SU-DHL-6 (cell line): ENCODE measurements at regions not wholly inside any gene's neighbourhood (a gene's known extent, or its start where the extent isn't known, plus 50 kb on each side); places are given as distances from the start of the nearest gene placed in this dataset.

Experiments used
- H2AFZ ChIP-seq: fragments of 200-600 bp; sonication (generic); 2 replicates; pipeline ENCODE4 v1.6.1; 2014; ENCODE audit warnings: low read depth, mild to moderate bottlenecking, moderate library complexity, mixed read lengths, antibody characterized with exemption, low read length; ENCODE audit not compliant: severe bottlenecking
- H3F3A ChIP-seq: fragments of 200-600 bp; shearing (Covaris generic); 2 replicates; pipeline ENCODE4 v1.6.0; 2016; ENCODE audit warnings: antibody characterized with exemption, mild to moderate bottlenecking; ENCODE audit not compliant: insufficient read depth
- H3K27ac ChIP-seq: fragments of 200-600 bp; sonication (generic); 2 replicates; pipeline ENCODE4 v1.5.1; 2016; ENCODE audit warnings: low read depth, mild to moderate bottlenecking, low read length, moderate library complexity, mixed read lengths
- H3K27me3 ChIP-seq: fragments of 200-600 bp; sonication (generic), shearing (Covaris generic); 2 replicates; pipeline ENCODE4 v1.6.0; 2014; ENCODE audit warnings: mild to moderate bottlenecking, low read length
- H3K36me3 ChIP-seq: fragments of 200-600 bp; sonication (generic); 2 replicates; pipeline ENCODE4 v1.6.1; 2014; ENCODE audit warnings: mild to moderate bottlenecking, low read length, mixed read lengths
- H3K4me2 ChIP-seq: fragments of 300-600, 200-600 bp; shearing (Covaris generic), sonication (generic); 2 replicates; pipeline ENCODE4 v1.6.0; 2014; ENCODE audit warnings: low read length, low read depth, mild to moderate bottlenecking; ENCODE audit not compliant: poor library complexity, severe bottlenecking
- H3K4me3 ChIP-seq: fragments of 200-600 bp; sonication (generic); 2 replicates; pipeline ENCODE4 v1.5.1; 2014; ENCODE audit warnings: antibody characterized with exemption, low read length, mild to moderate bottlenecking, mixed read lengths; ENCODE audit not compliant: insufficient read depth, poor library complexity, severe bottlenecking
- H3K79me2 ChIP-seq: fragments of 200-600 bp; sonication (generic); 2 replicates; pipeline ENCODE4 v1.6.1; 2014; ENCODE audit warnings: mild to moderate bottlenecking, low read length, moderate library complexity; ENCODE audit not compliant: insufficient read depth
- H3K9ac ChIP-seq: fragments of 200-600 bp; sonication (generic); 2 replicates; pipeline ENCODE4 v1.7.0; 2014; ENCODE audit warnings: mild to moderate bottlenecking, low read length
- H3K9me2 ChIP-seq: fragments of 200-600 bp; sonication (generic); replicated peaks from 2 replicates; pipeline ENCODE4 v1.6.1; 2014; ENCODE audit warnings: low read length; ENCODE audit not compliant: insufficient read depth
- H3K9me3 ChIP-seq: fragments of 200-600 bp; sonication (generic); 2 replicates; pipeline ENCODE4 v1.6.1; 2014; ENCODE audit warnings: low read length, mixed read lengths; ENCODE audit not compliant: insufficient read depth
- H4K20me1 ChIP-seq: fragments of 200-600 bp; sonication (generic); 2 replicates; pipeline ENCODE4 v1.6.1; 2014; ENCODE audit warnings: low read depth, mild to moderate bottlenecking, antibody characterized with exemption, low read length, moderate library complexity, mixed read lengths
- EZH2phosphoT487 ChIP-seq: fragments of 200-600 bp; sonication (generic), shearing (Covaris generic); conservative IDR thresholded peaks from 2 replicates; pipeline ENCODE4 v1.6.1; 2018; ENCODE audit warnings: mild to moderate bottlenecking, antibody characterized with exemption, low read length, moderate library complexity, mixed read lengths
- TF ChIP-seq, protein P1 (sequence below): fragments of 200-600 bp; sonication (generic); IDR thresholded peaks from one replicate; pipeline ENCODE4 v1.5.1; 2017; ENCODE audit warnings: antibody characterized with exemption, mild to moderate bottlenecking, low read length, moderate library complexity; ENCODE audit not compliant: insufficient read depth, poor library complexity, severe bottlenecking

GRCh38 chr4:30822911-30823551 is 102.9 kb downstream of the PCDH7 start:
- Histone ChIP-seq H3K9me2 (no peaks in the 10 kb centered on the region), H3K27ac (no peak overlapping the region), H3K4me3 (no peak overlapping the region), H3K4me2 (no peak overlapping the region), H4K20me1 (no peaks in the 10 kb centered on the region), H3K27me3 (no peaks in the 10 kb centered on the region), H3K9me3 (no peaks in the 10 kb centered on the region), H3K9ac (no peak overlapping the region), H3K79me2 (no peaks in the 10 kb centered on the region), H3F3A (no peaks in the 10 kb centered on the region), H3K36me3 (no peaks in the 10 kb centered on the region), H2AFZ (no peak overlapping the region)
- TF ChIP-seq, protein P1, sequence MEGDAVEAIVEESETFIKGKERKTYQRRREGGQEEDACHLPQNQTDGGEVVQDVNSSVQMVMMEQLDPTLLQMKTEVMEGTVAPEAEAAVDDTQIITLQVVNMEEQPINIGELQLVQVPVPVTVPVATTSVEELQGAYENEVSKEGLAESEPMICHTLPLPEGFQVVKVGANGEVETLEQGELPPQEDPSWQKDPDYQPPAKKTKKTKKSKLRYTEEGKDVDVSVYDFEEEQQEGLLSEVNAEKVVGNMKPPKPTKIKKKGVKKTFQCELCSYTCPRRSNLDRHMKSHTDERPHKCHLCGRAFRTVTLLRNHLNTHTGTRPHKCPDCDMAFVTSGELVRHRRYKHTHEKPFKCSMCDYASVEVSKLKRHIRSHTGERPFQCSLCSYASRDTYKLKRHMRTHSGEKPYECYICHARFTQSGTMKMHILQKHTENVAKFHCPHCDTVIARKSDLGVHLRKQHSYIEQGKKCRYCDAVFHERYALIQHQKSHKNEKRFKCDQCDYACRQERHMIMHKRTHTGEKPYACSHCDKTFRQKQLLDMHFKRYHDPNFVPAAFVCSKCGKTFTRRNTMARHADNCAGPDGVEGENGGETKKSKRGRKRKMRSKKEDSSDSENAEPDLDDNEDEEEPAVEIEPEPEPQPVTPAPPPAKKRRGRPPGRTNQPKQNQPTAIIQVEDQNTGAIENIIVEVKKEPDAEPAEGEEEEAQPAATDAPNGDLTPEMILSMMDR: no peak
- no peak for TF ChIP-seq EZH2phosphoT487

DNA sequence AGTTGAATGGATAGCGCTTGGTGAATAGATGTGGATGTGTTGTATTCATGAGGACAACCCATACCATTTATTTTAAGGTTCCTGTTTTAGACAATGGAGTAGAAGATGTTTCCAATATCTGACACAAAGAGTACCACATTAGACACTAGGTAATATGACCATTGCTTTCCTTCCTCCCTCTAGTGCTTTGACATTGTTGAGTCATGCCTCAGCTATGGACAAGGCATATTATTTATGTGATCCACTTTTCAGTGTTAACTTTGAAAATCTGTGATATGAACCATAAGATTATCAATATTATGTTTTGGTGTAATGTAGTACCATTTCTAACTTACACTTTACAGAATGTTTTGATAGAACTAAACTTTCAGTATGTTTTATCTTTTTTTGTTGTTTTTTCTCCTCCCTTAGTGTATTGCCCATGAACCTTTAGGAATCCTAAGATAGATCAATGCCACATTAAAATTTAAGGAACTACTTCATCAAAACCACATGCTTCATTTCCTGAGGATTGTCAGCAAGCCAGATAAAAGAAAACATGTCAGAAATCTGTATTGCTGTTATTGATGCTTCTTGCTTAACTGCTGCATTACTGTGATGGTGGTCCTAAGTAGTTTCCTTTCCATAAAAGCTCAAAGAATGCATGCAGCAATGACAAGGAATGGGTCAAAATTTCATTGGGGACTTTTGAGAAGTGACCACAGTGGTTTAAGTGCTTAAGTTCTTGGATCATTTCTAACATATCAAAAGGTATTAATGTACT is 105.0 kb downstream of the PCDH7 start:
- Histone ChIP-seq H3K4me2 (no peak overlapping the region), H3K9me3 (no peaks in the 10 kb centered on the region), H4K20me1 (no peaks in the 10 kb centered on the region), H3K9me2 (no peaks in the 10 kb centered on the region), H3F3A (no peaks in the 10 kb centered on the region), H3K79me2 (no peaks in the 10 kb centered on the region), H2AFZ (no peak overlapping the region), H3K9ac (no peak overlapping the region), H3K27me3 (no peaks in the 10 kb centered on the region), H3K4me3 (no peak overlapping the region), H3K36me3 (no peaks in the 10 kb centered on the region), H3K27ac (no peak overlapping the region)
- TF ChIP-seq, protein P1: no peak
- no peak for TF ChIP-seq EZH2phosphoT487

GRCh38 chr4:30828264-30828926 is 108.2 kb downstream of the PCDH7 start:
- no peak overlapping the region for H3K9ac ChIP-seq
- no peaks in the 10 kb centered on the region for H3K36me3 ChIP-seq

More at GRCh38 chr4:30828264-30828926, 108.2 kb downstream of the PCDH7 start:
- no peak overlapping the region for H2AFZ ChIP-seq
- TF ChIP-seq, protein P1: no peak
- no peak for TF ChIP-seq EZH2phosphoT487
- no peaks in the 10 kb centered on the region for H3K27me3 ChIP-seq
- no peak overlapping the region for H3K4me3 ChIP-seq
- H3K4me2 ChIP-seq: no peak overlapping the region
- H4K20me1 ChIP-seq: no peaks in the 10 kb centered on the region
- no peaks in the 10 kb centered on the region for H3K9me3 ChIP-seq
- no peak overlapping the region for H3K27ac ChIP-seq
- no peaks in the 10 kb centered on the region for H3K79me2 ChIP-seq
- no peaks in the 10 kb centered on the region for H3K9me2 ChIP-seq
- H3F3A ChIP-seq: no peaks in the 10 kb centered on the region
